ENCODE measurements at regions not wholly inside any gene's neighbourhood (a gene's known extent, or its start where the extent isn't known, plus 50 kb on each side); places are given as distances from the start of the nearest gene placed in this dataset.

- TF ChIP-seq SUZ12 (IDR thresholded peaks at IDR 0.05; ENCODE audit: extremely low read depth, insufficient read depth, insufficient read length) (no peak), ZNF274 (IDR thresholded peaks at IDR 0.05; ENCODE audit: low read depth, low read length) (no peak), YY1 (IDR thresholded peaks at IDR 0.05; ENCODE audit: insufficient read depth, insufficient read length) (no peak)
These were observed 966.2 kb downstream of the SORCS1 start for GRCh38 chr10:106198275-106198674.

Measured in NT2/D1 (cell line).